ENCODE measurements at regions not wholly inside any gene's neighbourhood (a gene's known extent, or its start where the extent isn't known, plus 50 kb on each side); places are given as distances from the start of the nearest gene placed in this dataset.

- TF ChIP-seq EZH2 (IDR thresholded peaks at IDR 0.05; ENCODE audit: low read length) = no peak
- TF ChIP-seq CTCF (optimal IDR thresholded peaks at IDR 0.05 in 1 of 3, IDR thresholded peaks at IDR 0.05 in 1 of 3, conservative IDR thresholded peaks at IDR 0.05 in 1 of 3; ENCODE audit: extremely low read depth in 1 of 3, insufficient read depth in 2 of 3, low read length in 3 of 3) = no peak
These were observed 488.7 kb upstream of the CCNG1 start for GRCh38 chr5:162948677-162949076.

Data from keratinocyte (primary cell).